ENCODE measurements at regions not wholly inside any gene's neighbourhood (a gene's known extent, or its start where the extent isn't known, plus 50 kb on each side); places are given as distances from the start of the nearest gene placed in this dataset.

- TF ChIP-seq CTCF (IDR thresholded peaks at IDR 0.05; ENCODE audit: low read depth, low read length) (no peak), POLR2A (IDR thresholded peaks at IDR 0.05; ENCODE audit: extremely low read depth, insufficient read length) (no peak), MAX (IDR thresholded peaks at IDR 0.05; ENCODE audit: low read depth, low read length) (no peak), MYC (IDR thresholded peaks at IDR 0.05; ENCODE audit: low read depth, low read length) (no peak)
Measured at GRCh38 chr14:98393527-98393926, 878.5 kb downstream of the BCL11B start.

Data from NB4 (cell line).